ENCODE measurements at regions not wholly inside any gene's neighbourhood (a gene's known extent, or its start where the extent isn't known, plus 50 kb on each side); places are given as distances from the start of the nearest gene placed in this dataset.
"Not testable (repeated sequence)": the region's sequence is repeated elsewhere in the genome, so short reads cannot be mapped to it uniquely, and the experiment has no call there.

- DNase-seq, result no peak
These were observed 163.5 kb upstream of the SALL3 start for GRCh38 chr18:78816114-78816513.

- DNase-seq, result no peak
These were observed 162.7 kb upstream of the SALL3 start for GRCh38 chr18:78816916-78817315.

GRCh38 chr18:78818495-78818894, 161.1 kb upstream of the SALL3 start:
- no peak for DNase-seq

GRCh38 chr18:78818961-78819360, 160.7 kb upstream of the SALL3 start:
- DNase-seq, result no peak

- DNase-seq, result no peak
These were observed 159.3 kb upstream of the SALL3 start for GRCh38 chr18:78820161-78820834.

- DNase-seq, result no peak
These were observed 158.2 kb upstream of the SALL3 start for GRCh38 chr18:78821396-78821795.

- DNase-seq, result no peak
These were observed 157.3 kb upstream of the SALL3 start for GRCh38 chr18:78822171-78822948.

- DNase-seq, result no peak
These were observed 156.7 kb upstream of the SALL3 start for GRCh38 chr18:78822949-78823285.

GRCh38 chr18:78825168-78825567, 154.4 kb upstream of the SALL3 start:
- DNase-seq, result no peak

- no peak for DNase-seq
These were observed 153.0 kb upstream of the SALL3 start for GRCh38 chr18:78826631-78827030.

GRCh38 chr18:78827141-78827540, 152.5 kb upstream of the SALL3 start:
- no peak for DNase-seq

GRCh38 chr18:78828131-78828530, 151.5 kb upstream of the SALL3 start:
- DNase-seq, result no peak

GRCh38 chr18:78829026-78829425, 150.6 kb upstream of the SALL3 start:
- DNase-seq, result not testable (repeated sequence)

- no peak for DNase-seq
These were observed 149.5 kb upstream of the SALL3 start for GRCh38 chr18:78830161-78830560.

- no peak for DNase-seq
These were observed 148.8 kb upstream of the SALL3 start for GRCh38 chr18:78830826-78831225.

GRCh38 chr18:78831603-78832002, 148.0 kb upstream of the SALL3 start:
- no peak for DNase-seq

- no peak for DNase-seq
These were observed 145.8 kb upstream of the SALL3 start for GRCh38 chr18:78833833-78834232.

GRCh38 chr18:78836838-78837237, 142.8 kb upstream of the SALL3 start:
- no peak for DNase-seq

- no peak for DNase-seq
These were observed 141.9 kb upstream of the SALL3 start for GRCh38 chr18:78837754-78838153.

GRCh38 chr18:78838183-78838582, 141.4 kb upstream of the SALL3 start:
- DNase-seq, result no peak

- DNase-seq, result no peak
These were observed 130.6 kb upstream of the SALL3 start for GRCh38 chr18:78849046-78849445.

GRCh38 chr18:78849458-78849857, 130.2 kb upstream of the SALL3 start:
- DNase-seq, result no peak

GRCh38 chr18:78853341-78853740, 126.3 kb upstream of the SALL3 start:
- DNase-seq, result no peak

- DNase-seq, result no peak
These were observed 124.4 kb upstream of the SALL3 start for GRCh38 chr18:78855188-78855587.
